ENCODE measurements at regions not wholly inside any gene's neighbourhood (a gene's known extent, or its start where the extent isn't known, plus 50 kb on each side); places are given as distances from the start of the nearest gene placed in this dataset.

DNA sequence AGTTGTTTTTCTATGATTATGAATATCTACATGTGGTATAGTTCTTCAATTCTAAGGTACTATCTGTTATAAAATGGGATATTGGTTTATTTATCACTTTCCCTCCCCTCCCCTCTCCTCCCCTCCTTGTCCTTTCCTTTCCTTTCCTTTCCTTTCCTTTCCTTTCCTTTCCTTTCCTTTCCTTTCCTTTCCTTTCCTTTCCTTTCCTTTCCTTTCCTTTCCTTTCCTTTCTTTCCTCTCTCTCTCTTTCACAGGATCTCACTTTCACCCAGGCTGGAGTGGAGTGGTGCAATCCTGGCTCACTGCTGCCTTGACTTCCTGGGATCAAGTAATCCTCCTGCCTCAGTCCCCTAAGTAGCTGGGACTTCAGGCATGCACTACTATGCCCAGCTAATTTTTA lies 466.8 kb downstream of the DMAC1 start:
- Histone ChIP-seq H3K4me2 (ENCODE audit: low read depth, low read length) (no peak overlapping the region), H3K36me3 (replicated peaks in 1 of 2; ENCODE audit: control insufficient read depth in 1 of 2, insufficient read depth in 2 of 2, low read length in 2 of 2) (no peaks in the 10 kb centered on the region), H4K20me1 (ENCODE audit: insufficient read depth, low read length) (no peaks in the 10 kb centered on the region), H3K27me3 (ENCODE audit: control insufficient read depth in 1 of 2, insufficient read depth in 2 of 2, low read length in 2 of 2) (no peaks in the 10 kb centered on the region), H3K9me3 (ENCODE audit: low read length) (no peaks in the 10 kb centered on the region), H3K4me1 (ENCODE audit: insufficient read depth, low read length) (no peaks in the 10 kb centered on the region), H3K79me2 (ENCODE audit: insufficient read depth, low read length) (no peaks in the 10 kb centered on the region), H3K4me3 (replicated peaks in 1 of 3; ENCODE audit: insufficient read depth in 1 of 3, low read depth in 2 of 3, low read length in 3 of 3) (no peak overlapping the region), H2AFZ (ENCODE audit: low read length) (no peak overlapping the region), H3K27ac (ENCODE audit: extremely low read length, insufficient read depth, low read length) (no peak overlapping the region), H3K9ac (ENCODE audit: insufficient read depth, low read depth, low read length) (no peak overlapping the region)
- DNase-seq (ENCODE audit: low spot score) (no peak), FAIRE-seq (no peak), ATAC-seq (no peak)
- intact Hi-C loops (cut with micrococcal nuclease; ENCODE audit: unreplicated experiment) (no loop called here), in situ Hi-C loops (cut with HindIII; ENCODE audit: extremely low pct_ligation_motif_present, low pct_unique_long_range_greater_than_20kb) (no loop called here)
- BruUV-seq (replicated peaks), result no TSS peak
- CTCF ChIA-PET (ENCODE audit: low intra/inter-chr PET ratio, low total read pairs), result no interaction called here
- POLR2A ChIA-PET, result no interaction called here
- no peak for TF ChIP-seq SSRP1 (CRISPR knock-in tag; IDR thresholded peaks at IDR 0.05)
- TF ChIP-seq SRSF9 (IDR thresholded peaks at IDR 0.05; ENCODE audit: borderline replicate concordance, insufficient read depth, low read depth, low read length, poor library complexity, severe bottlenecking), result peak; percentile 54
- TF ChIP-seq RBFOX2 (IDR thresholded peaks at IDR 0.05; ENCODE audit: low read depth, low read length), result no peak
- TF ChIP-seq, protein P1, sequence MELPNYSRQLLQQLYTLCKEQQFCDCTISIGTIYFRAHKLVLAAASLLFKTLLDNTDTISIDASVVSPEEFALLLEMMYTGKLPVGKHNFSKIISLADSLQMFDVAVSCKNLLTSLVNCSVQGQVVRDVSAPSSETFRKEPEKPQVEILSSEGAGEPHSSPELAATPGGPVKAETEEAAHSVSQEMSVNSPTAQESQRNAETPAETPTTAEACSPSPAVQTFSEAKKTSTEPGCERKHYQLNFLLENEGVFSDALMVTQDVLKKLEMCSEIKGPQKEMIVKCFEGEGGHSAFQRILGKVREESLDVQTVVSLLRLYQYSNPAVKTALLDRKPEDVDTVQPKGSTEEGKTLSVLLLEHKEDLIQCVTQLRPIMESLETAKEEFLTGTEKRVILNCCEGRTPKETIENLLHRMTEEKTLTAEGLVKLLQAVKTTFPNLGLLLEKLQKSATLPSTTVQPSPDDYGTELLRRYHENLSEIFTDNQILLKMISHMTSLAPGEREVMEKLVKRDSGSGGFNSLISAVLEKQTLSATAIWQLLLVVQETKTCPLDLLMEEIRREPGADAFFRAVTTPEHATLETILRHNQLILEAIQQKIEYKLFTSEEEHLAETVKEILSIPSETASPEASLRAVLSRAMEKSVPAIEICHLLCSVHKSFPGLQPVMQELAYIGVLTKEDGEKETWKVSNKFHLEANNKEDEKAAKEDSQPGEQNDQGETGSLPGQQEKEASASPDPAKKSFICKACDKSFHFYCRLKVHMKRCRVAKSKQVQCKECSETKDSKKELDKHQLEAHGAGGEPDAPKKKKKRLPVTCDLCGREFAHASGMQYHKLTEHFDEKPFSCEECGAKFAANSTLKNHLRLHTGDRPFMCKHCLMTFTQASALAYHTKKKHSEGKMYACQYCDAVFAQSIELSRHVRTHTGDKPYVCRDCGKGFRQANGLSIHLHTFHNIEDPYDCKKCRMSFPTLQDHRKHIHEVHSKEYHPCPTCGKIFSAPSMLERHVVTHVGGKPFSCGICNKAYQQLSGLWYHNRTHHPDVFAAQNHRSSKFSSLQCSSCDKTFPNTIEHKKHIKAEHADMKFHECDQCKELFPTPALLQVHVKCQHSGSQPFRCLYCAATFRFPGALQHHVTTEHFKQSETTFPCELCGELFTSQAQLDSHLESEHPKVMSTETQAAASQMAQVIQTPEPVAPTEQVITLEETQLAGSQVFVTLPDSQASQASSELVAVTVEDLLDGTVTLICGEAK (IDR thresholded peaks at IDR 0.05), result no peak
- TF ChIP-seq, protein P1 (CRISPR knock-in tag; IDR thresholded peaks at IDR 0.05), result no peak
- TF ChIP-seq MYC (CRISPR knock-in tag; IDR thresholded peaks at IDR 0.05; ENCODE audit: borderline replicate concordance), result no peak
- no peak for TF ChIP-seq FOXO1 (CRISPR knock-in tag; IDR thresholded peaks at IDR 0.05)
- TF ChIP-seq HNRNPK (IDR thresholded peaks at IDR 0.05; ENCODE audit: low read depth, low read length, poor library complexity, severe bottlenecking), result peak; percentile 82
- no peak for TF ChIP-seq GZF1 (CRISPR knock-in tag; IDR thresholded peaks at IDR 0.05)
- TF ChIP-seq GABPA (IDR thresholded peaks at IDR 0.05; ENCODE audit: low read depth, low read length), result no peak
- no peak for TF ChIP-seq GABPA (CRISPR knock-in tag; IDR thresholded peaks at IDR 0.05; ENCODE audit: low read depth)

Measured in HepG2 (cell line).